Gastrocnemius medialis (tissue), 4 donors: ENCODE measurements at regions not wholly inside any gene's neighbourhood (a gene's known extent, or its start where the extent isn't known, plus 50 kb on each side); places are given as distances from the start of the nearest gene placed in this dataset.

Source experiments
- ATAC-seq, 2 donors: fragments of 150-250 bp; one replicate each; pipeline ENCODE4 v1.9.1; 2016
- DNase-seq, 2 donors: peaks; one replicate each; pipeline ENCODE4 v3.0.0-alpha.2; 2019
- H3K27ac ChIP-seq, 4 donors: fragments of 200-600 bp; sonication (generic); 1 replicate in 1 of 4; 2 replicates in 3 of 4; pipeline ENCODE4 v1.5.1; 2016 to 2018; ENCODE audit warnings: mild to moderate bottlenecking in 2 of 4, moderate library complexity in 1 of 4
- H3K27me3 ChIP-seq, 3 donors: fragments of 200-600 bp; sonication (generic) in 2 of 3; 1 replicate in 1 of 3; 2 replicates in 2 of 3; pipeline versions ENCODE4 v1.5.1 to v1.6.0; 2016 to 2019; ENCODE audit warnings: mild to moderate bottlenecking in 1 of 3, moderate library complexity in 1 of 3
- H3K36me3 ChIP-seq, 2 donors: fragments of 200-600 bp; sonication (generic) in 1 of 2; one replicate each; pipeline ENCODE4 v1.5.1; 2017 to 2018
- H3K4me1 ChIP-seq, 2 donors: fragments of 200-600 bp; sonication (generic) in 1 of 2; one replicate each; pipeline ENCODE4 v1.5.1; 2016 to 2017; ENCODE audit warnings: mild to moderate bottlenecking in 2 of 2
- H3K4me3 ChIP-seq, 4 donors: fragments of 200-600 bp; sonication (generic) in 3 of 4; 1 replicate in 1 of 4; 2 replicates in 3 of 4; pipeline ENCODE4 v1.5.1; 2016 to 2019; ENCODE audit warnings: mild to moderate bottlenecking in 2 of 4
- H3K9me3 ChIP-seq, 3 donors: fragments of 200-600 bp; sonication (generic) in 2 of 3; 1 replicate in 1 of 3; 2 replicates in 2 of 3; pipeline ENCODE4 v1.5.1; 2016 to 2019
- POLR2A ChIP-seq, 2 donors: fragments of 450-650 bp; IDR thresholded peaks; one replicate each; pipeline ENCODE4 v1.6.1; 2017; ENCODE audit warnings: antibody characterized with exemption in 2 of 2, mild to moderate bottlenecking in 2 of 2, moderate library complexity in 2 of 2
- in situ Hi-C, 4 donors: fragments of 200-750 bp; cut with MboI; loops; one replicate each; pipeline versions ENCODE4 v1.15.0 to v1.8.0; 2017; ENCODE audit warnings: low sequenced_read_pairs in 4 of 4
- intact Hi-C: fragments of 100-400 bp; cut with DNase I; formaldehyde crosslinking; loops from one replicate; pipeline ENCODE4 v1.15.1; 2023; ENCODE audit warnings: low total_unique reads
- TF ChIP-seq, protein P1 (sequence below), 5 experiments: fragments of 450-650 bp in 3 of 5; fragments of 200-600 bp in 2 of 5; sonication (generic) in 2 of 5; IDR thresholded peaks in 4 of 5; conservative IDR thresholded peaks in 1 of 5; 1 replicate in 4 of 5; 2 replicates in 1 of 5; pipeline ENCODE4 v1.5.1; 2016 to 2019; ENCODE audit warnings: antibody characterized with exemption in 5 of 5, mild to moderate bottlenecking in 3 of 5, moderate library complexity in 3 of 5

DNA sequence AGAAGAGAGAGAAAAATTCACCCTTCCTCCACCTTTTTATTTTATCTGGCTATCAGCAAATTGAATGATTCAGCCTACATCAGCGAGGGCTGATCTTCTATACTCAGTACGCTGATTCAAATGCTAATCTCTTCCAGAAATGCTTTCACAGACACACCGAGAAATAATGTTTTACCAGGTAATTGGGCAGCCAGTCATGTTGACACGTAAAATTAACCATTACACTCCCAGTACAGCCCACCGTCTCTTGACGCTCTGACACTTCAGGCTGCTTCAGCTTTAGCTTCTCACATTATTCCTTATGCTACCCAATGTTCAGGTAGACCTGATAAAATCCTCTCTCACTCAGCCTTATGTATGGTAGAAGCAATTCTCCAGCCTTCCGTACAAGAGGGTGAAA is 835.2 kb upstream of the PCDH10 start:
- H3K36me3 ChIP-seq, result no peaks in the 10 kb centered on the region
- no peaks in the 10 kb centered on the region for H3K4me1 ChIP-seq
- intact Hi-C loops, result no loop called here
- H3K9me3 ChIP-seq, result no peaks in the 10 kb centered on the region
- no peak for TF ChIP-seq POLR2A (IDR thresholded peaks at IDR 0.05)
- TF ChIP-seq, protein P1, sequence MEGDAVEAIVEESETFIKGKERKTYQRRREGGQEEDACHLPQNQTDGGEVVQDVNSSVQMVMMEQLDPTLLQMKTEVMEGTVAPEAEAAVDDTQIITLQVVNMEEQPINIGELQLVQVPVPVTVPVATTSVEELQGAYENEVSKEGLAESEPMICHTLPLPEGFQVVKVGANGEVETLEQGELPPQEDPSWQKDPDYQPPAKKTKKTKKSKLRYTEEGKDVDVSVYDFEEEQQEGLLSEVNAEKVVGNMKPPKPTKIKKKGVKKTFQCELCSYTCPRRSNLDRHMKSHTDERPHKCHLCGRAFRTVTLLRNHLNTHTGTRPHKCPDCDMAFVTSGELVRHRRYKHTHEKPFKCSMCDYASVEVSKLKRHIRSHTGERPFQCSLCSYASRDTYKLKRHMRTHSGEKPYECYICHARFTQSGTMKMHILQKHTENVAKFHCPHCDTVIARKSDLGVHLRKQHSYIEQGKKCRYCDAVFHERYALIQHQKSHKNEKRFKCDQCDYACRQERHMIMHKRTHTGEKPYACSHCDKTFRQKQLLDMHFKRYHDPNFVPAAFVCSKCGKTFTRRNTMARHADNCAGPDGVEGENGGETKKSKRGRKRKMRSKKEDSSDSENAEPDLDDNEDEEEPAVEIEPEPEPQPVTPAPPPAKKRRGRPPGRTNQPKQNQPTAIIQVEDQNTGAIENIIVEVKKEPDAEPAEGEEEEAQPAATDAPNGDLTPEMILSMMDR (IDR thresholded peaks at IDR 0.05 in 4 of 5, conservative IDR thresholded peaks at IDR 0.05 in 1 of 5), result no peak
- no peaks in the 10 kb centered on the region for H3K27me3 ChIP-seq
- no peak overlapping the region for H3K4me3 ChIP-seq
- DNase-seq, result no peak
- H3K27ac ChIP-seq, result no peak overlapping the region
- no peak for ATAC-seq
- in situ Hi-C loops, result no loop called here

DNA sequence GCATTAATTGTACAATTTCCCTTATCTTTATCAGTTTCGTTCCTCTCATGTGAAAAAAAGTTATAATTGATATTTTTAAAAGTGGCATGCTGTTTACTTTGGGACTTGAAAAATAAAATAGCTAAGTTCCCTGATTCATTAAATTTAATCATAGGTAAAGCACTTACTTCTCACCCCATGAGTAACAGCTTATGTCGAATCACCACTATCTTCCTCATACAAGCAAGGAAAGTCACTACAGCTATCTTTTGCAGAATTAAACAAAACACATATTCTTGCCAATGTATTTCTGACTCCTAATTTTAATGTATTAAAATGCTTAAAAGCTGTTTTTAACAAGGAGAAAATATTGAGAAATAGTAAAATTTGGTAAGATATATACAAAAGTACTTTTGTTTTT is 832.4 kb upstream of the PCDH10 start:
- Histone ChIP-seq H3K27ac (no peak overlapping the region), H3K27me3 (no peaks in the 10 kb centered on the region), H3K4me1 (no peaks in the 10 kb centered on the region), H3K4me3 (no peak overlapping the region), H3K36me3 (no peaks in the 10 kb centered on the region), H3K9me3 (no peaks in the 10 kb centered on the region)
- intact Hi-C loops (no loop called here), in situ Hi-C loops (no loop called here)
- no peak for TF ChIP-seq POLR2A (IDR thresholded peaks at IDR 0.05)
- TF ChIP-seq, protein P1 (IDR thresholded peaks at IDR 0.05 in 4 of 5, conservative IDR thresholded peaks at IDR 0.05 in 1 of 5), result no peak
- DNase-seq (no peak), ATAC-seq (no peak)

DNA sequence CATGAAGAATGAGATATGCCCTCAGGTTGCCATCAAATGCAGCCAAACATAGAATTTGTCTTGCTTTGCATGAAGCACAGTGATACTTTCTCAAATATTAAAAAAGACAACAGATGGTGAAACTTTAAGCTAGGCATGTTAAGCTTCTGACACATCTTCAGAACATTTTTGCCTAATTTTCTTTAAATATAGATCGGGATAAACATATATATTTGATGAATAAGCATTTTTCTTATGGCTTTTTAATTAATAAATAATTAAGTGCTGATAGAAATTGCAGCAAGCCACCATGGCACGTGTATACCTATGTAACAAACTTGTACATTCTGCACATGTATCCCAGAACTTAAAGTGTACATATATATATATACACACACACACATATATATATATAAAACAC is 831.2 kb upstream of the PCDH10 start:
- DNase-seq (no peak), ATAC-seq (no peak)
- Histone ChIP-seq H3K27me3 (no peaks in the 10 kb centered on the region), H3K4me1 (no peaks in the 10 kb centered on the region), H3K9me3 (no peaks in the 10 kb centered on the region), H3K27ac (no peak overlapping the region), H3K36me3 (no peaks in the 10 kb centered on the region), H3K4me3 (no peak overlapping the region)
- intact Hi-C loops, result no loop called here
- TF ChIP-seq, protein P1 (IDR thresholded peaks at IDR 0.05 in 4 of 5, conservative IDR thresholded peaks at IDR 0.05 in 1 of 5), result no peak
- in situ Hi-C loops, result no loop called here

DNA sequence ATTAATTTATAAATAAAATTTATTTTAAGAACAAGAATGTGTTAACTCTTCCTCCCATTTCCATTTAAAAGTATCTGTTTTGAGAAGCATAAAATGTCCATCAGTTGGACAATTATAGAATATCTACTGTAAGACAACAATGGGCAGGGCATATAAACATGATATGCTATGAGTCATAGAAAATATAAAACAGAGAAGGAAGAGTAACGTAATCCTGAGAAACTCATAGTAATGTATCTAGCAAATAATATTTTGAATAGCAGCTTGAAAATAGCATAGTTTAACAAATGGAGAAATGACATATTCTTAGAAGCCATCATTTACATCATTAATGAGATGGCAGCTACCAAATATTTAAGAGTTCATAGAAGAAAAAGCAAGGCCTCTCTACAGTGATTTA is 820.3 kb upstream of the PCDH10 start:
- DNase-seq, result no peak
- no peaks in the 10 kb centered on the region for H3K36me3 ChIP-seq
- H3K27me3 ChIP-seq, result no peaks in the 10 kb centered on the region
- H3K4me1 ChIP-seq, result no peaks in the 10 kb centered on the region
- no peaks in the 10 kb centered on the region for H3K9me3 ChIP-seq
- intact Hi-C loops (no loop called here), in situ Hi-C loops (no loop called here)
- no peak for TF ChIP-seq POLR2A (IDR thresholded peaks at IDR 0.05)
- TF ChIP-seq, protein P1 (IDR thresholded peaks at IDR 0.05 in 4 of 5, conservative IDR thresholded peaks at IDR 0.05 in 1 of 5), result no peak
- ATAC-seq, result no peak
- H3K27ac ChIP-seq, result no peak overlapping the region
- H3K4me3 ChIP-seq, result no peak overlapping the region

DNA sequence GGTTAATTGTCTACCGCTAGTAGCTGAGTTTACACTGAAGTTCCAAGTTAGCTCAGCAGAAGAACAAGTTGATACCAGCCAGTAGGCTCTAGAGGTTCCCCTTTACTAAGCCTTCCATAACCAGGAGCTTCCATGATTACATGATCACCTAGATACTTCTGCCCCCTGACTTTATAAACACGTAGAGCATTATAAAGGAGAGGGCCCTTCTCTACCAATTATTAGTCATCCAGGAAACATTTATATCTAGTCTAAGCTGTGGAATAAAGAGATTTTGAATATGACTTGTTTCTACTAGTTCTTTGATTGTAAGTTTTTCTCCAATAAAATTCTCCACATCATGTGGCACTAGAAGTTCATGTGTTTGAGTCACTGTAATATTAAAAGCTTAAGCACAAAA is 818.1 kb upstream of the PCDH10 start:
- H3K27me3 ChIP-seq, result no peaks in the 10 kb centered on the region
- in situ Hi-C loops, result no loop called here
- ATAC-seq, result no peak

More for the DNA sequence above, 818.1 kb upstream of the PCDH10 start:
- Histone ChIP-seq H3K4me1 (no peaks in the 10 kb centered on the region), H3K4me3 (no peak overlapping the region), H3K36me3 (no peaks in the 10 kb centered on the region), H3K9me3 (no peaks in the 10 kb centered on the region), H3K27ac (no peak overlapping the region)
- intact Hi-C loops, result no loop called here
- TF ChIP-seq, protein P1 (IDR thresholded peaks at IDR 0.05 in 4 of 5, conservative IDR thresholded peaks at IDR 0.05 in 1 of 5), result no peak
- no peak for TF ChIP-seq POLR2A (IDR thresholded peaks at IDR 0.05)
- DNase-seq, result no peak
